Keratinocyte (primary cell): ENCODE measurements at regions not wholly inside any gene's neighbourhood (a gene's known extent, or its start where the extent isn't known, plus 50 kb on each side); places are given as distances from the start of the nearest gene placed in this dataset.

Source experiments
- DNase-seq: peaks from one replicate; pipeline ENCODE4 v3.0.0-alpha.2; 2011; ENCODE audit warnings: low read depth, missing footprints, low spot score
- FAIRE-seq: peaks from 2 replicates; lab custom pipeline; 2011; peaks lifted over from hg19 to GRCh38; lab: Jason Lieb, UNC
- H2AFZ ChIP-seq: 2 replicates; pipeline ENCODE4 v1.6.0; 2012; ENCODE audit warnings: low read length, control low read depth, inconsistent platforms; ENCODE audit not compliant: control insufficient read depth
- H3K27ac ChIP-seq: 2 replicates; pipeline ENCODE4 v1.5.1; 2011; ENCODE audit warnings: low read length; ENCODE audit not compliant: control insufficient read depth, insufficient read depth
- H3K27me3 ChIP-seq: 3 replicates; pipeline ENCODE4 v1.6.0; 2011; ENCODE audit warnings: low read length; ENCODE audit not compliant: control insufficient read depth, insufficient read depth; ENCODE audit errors: extremely low read depth
- H3K36me3 ChIP-seq, 2 experiments: 2 replicates in 1 of 2; 3 replicates in 1 of 2; pipeline ENCODE4 v1.5.1; 2011; ENCODE audit warnings: low read length in 2 of 2, mild to moderate bottlenecking in 1 of 2; ENCODE audit not compliant: control insufficient read depth in 2 of 2, insufficient read depth in 2 of 2; ENCODE audit errors: extremely low read depth in 1 of 2
- H3K4me1 ChIP-seq: 3 replicates; pipeline ENCODE4 v1.5.1; 2011; ENCODE audit warnings: low read length; ENCODE audit not compliant: control insufficient read depth, insufficient read depth; ENCODE audit errors: extremely low read depth
- H3K4me2 ChIP-seq: 3 replicates; pipeline ENCODE4 v1.6.0; 2011; ENCODE audit warnings: low read depth, low read length; ENCODE audit not compliant: control insufficient read depth, insufficient read depth; ENCODE audit errors: extremely low read depth
- H3K4me3 ChIP-seq, 3 experiments: fragments of 200-600 bp in 1 of 3; sonication (generic) in 1 of 3; 2 replicates in 2 of 3; 3 replicates in 1 of 3; pipeline ENCODE4 v1.5.1; 2011 to 2016; ENCODE audit warnings: low read length in 3 of 3, mild to moderate bottlenecking in 3 of 3, control low read depth in 2 of 3, inconsistent platforms in 1 of 3, low read depth in 1 of 3, mixed read lengths in 1 of 3, mixed run types in 1 of 3, moderate library complexity in 1 of 3; ENCODE audit not compliant: control insufficient read depth in 2 of 3, insufficient read depth in 2 of 3; ENCODE audit errors: extremely low read depth in 1 of 3
- H3K79me2 ChIP-seq: 2 replicates; pipeline ENCODE4 v1.6.0; 2012; ENCODE audit warnings: low read length; ENCODE audit not compliant: control insufficient read depth, insufficient read depth
- H3K9ac ChIP-seq: 3 replicates; pipeline ENCODE4 v1.6.0; 2011; ENCODE audit warnings: low read length; ENCODE audit not compliant: control insufficient read depth, insufficient read depth; ENCODE audit errors: extremely low read depth
- H3K9me1 ChIP-seq: 3 replicates; pipeline ENCODE4 v1.6.0; 2011; ENCODE audit warnings: low read length; ENCODE audit not compliant: control insufficient read depth, insufficient read depth; ENCODE audit errors: extremely low read depth
- H3K9me3 ChIP-seq: 2 replicates; pipeline ENCODE4 v1.5.1; 2012; ENCODE audit warnings: low read depth, low read length; ENCODE audit not compliant: control insufficient read depth
- H4K20me1 ChIP-seq: 3 replicates; pipeline ENCODE4 v1.6.0; 2011; ENCODE audit warnings: low read length; ENCODE audit not compliant: control insufficient read depth, insufficient read depth; ENCODE audit errors: extremely low read depth
- EZH2 ChIP-seq: IDR thresholded peaks from one replicate; pipeline ENCODE4 v1.6.1; 2012; ENCODE audit warnings: inconsistent platforms, mild to moderate bottlenecking, low read length, moderate library complexity
- dilution Hi-C: fragments of 300-500 bp; cut with MboI; formaldehyde crosslinking; loops from one replicate; pipeline ENCODE4 v1.7.0; 2020; ENCODE audit warnings: low sequenced_read_pairs; ENCODE audit not compliant: extremely low pct_ligation_motif_present
- TF ChIP-seq, protein P1 (sequence below), 3 experiments: IDR thresholded peaks in 1 of 3; conservative IDR thresholded peaks in 1 of 3; optimal IDR thresholded peaks in 1 of 3; 2 replicates in 2 of 3; 3 replicates in 1 of 3; pipeline versions ENCODE3 to v1.5.1; 2011; ENCODE audit warnings: low read length in 3 of 3, mild to moderate bottlenecking in 3 of 3, moderate library complexity in 2 of 3, control low read depth in 1 of 3, inconsistent platforms in 1 of 3; ENCODE audit not compliant: insufficient read depth in 2 of 3; ENCODE audit errors: extremely low read depth in 1 of 3

DNA sequence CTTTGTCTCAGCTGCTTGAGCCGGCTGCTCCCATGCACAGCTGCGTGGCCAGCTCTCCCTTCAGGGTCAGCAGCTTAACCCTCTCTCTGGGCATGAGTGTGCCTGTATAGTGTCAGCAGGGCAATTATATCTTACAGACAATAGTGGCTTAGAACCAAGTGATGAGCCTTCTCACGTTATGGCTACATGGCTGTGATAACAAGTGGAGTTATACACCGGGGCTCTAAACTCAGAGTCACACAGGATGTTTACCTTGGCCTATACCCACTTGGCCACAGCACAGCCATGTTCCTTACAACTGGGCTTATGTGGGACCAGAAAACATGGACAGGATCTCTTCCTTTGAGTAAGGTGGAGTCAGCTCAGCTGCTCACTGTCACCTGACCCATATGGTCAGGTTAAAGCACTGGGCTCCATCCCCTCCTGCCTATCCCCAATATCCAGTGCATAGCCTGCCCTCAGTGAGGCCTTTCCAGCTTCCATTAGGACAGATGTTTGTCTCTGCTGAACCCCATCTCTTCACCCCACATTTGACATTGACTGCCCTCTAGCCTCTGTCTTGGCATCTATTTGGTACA, 294.2 kb upstream of the NCKAP5 start:
- no peak overlapping the region for H2AFZ ChIP-seq
- TF ChIP-seq, protein P1, sequence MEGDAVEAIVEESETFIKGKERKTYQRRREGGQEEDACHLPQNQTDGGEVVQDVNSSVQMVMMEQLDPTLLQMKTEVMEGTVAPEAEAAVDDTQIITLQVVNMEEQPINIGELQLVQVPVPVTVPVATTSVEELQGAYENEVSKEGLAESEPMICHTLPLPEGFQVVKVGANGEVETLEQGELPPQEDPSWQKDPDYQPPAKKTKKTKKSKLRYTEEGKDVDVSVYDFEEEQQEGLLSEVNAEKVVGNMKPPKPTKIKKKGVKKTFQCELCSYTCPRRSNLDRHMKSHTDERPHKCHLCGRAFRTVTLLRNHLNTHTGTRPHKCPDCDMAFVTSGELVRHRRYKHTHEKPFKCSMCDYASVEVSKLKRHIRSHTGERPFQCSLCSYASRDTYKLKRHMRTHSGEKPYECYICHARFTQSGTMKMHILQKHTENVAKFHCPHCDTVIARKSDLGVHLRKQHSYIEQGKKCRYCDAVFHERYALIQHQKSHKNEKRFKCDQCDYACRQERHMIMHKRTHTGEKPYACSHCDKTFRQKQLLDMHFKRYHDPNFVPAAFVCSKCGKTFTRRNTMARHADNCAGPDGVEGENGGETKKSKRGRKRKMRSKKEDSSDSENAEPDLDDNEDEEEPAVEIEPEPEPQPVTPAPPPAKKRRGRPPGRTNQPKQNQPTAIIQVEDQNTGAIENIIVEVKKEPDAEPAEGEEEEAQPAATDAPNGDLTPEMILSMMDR (optimal IDR thresholded peaks at IDR 0.05 in 1 of 3, IDR thresholded peaks at IDR 0.05 in 1 of 3, conservative IDR thresholded peaks at IDR 0.05 in 1 of 3; ENCODE audit: extremely low read depth in 1 of 3, insufficient read depth in 2 of 3, low read length in 3 of 3) = no peak
- no peak for TF ChIP-seq EZH2

DNA sequence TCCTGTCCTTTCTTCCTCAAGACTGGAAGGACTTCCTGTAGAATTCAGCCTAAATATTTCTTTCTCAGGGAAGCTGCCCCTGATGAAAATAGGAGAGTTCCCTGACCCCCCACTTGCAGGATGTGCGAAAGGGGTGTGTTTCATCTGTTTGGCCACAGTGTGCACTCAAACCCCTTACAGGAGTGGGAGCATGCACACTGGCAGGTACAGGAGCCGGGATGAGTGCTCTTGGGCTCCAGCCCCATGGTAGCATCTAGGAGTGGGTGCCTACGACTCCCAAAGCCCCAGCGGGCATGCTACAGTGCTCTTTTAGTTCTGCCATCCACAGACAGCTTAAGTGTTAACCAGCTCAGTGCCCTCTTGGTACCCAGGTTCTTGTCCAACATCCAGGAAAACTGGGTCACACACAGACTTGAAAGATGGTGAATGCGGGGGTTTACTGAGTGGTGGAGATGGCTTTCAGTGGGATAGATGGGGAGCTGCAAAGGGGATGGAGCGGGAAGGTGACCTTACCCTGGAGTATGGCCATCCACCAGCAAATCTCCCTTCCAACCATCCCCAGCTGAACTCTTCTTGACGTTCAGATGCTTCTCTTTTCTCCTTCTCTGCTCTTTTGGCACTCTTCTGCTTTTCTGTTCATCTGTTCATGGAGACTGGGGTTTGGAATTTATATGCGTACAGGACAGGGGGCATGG, 295.0 kb upstream of the NCKAP5 start:
- Histone ChIP-seq H3K9ac (no peak overlapping the region), H3K4me2 (no peak overlapping the region), H3K9me3 (no peaks in the 10 kb centered on the region), H3K27ac (no peak overlapping the region), H2AFZ (no peak overlapping the region), H3K27me3 (peaks cover 13% of the 10 kb centered on the region), H3K9me1 (no peaks in the 10 kb centered on the region), H4K20me1 (no peaks in the 10 kb centered on the region), H3K79me2 (no peaks in the 10 kb centered on the region), H3K36me3 (no peaks in the 10 kb centered on the region), H3K4me1 (no peaks in the 10 kb centered on the region), H3K4me3 (no peak overlapping the region)
- dilution Hi-C loops = no loop called here
- no peak for DNase-seq
- no peak for TF ChIP-seq EZH2
- TF ChIP-seq, protein P1 (optimal IDR thresholded peaks at IDR 0.05 in 1 of 3, IDR thresholded peaks at IDR 0.05 in 1 of 3, conservative IDR thresholded peaks at IDR 0.05 in 1 of 3; ENCODE audit: extremely low read depth in 1 of 3, insufficient read depth in 2 of 3, low read length in 3 of 3) = no peak
- FAIRE-seq = no peak

More for the DNA sequence above, 294.2 kb upstream of the NCKAP5 start:
- Histone ChIP-seq H3K79me2 (no peaks in the 10 kb centered on the region), H3K27ac (no peak overlapping the region), H3K9me1 (no peaks in the 10 kb centered on the region), H4K20me1 (no peaks in the 10 kb centered on the region), H3K27me3 (peaks cover 14% of the 10 kb centered on the region), H3K4me3 (no peak overlapping the region), H3K4me1 (no peaks in the 10 kb centered on the region), H3K9me3 (no peaks in the 10 kb centered on the region), H3K9ac (no peak overlapping the region), H3K36me3 (no peaks in the 10 kb centered on the region), H3K4me2 (no peak overlapping the region)
- dilution Hi-C loops = no loop called here
- DNase-seq (no peak), FAIRE-seq (no peak)
